ENCODE measurements at regions not wholly inside any gene's neighbourhood (a gene's known extent, or its start where the extent isn't known, plus 50 kb on each side); places are given as distances from the start of the nearest gene placed in this dataset.

GRCh38 chr12:86574143-86574542 is 318.0 kb upstream of the MGAT4C start:
- TF ChIP-seq CTCF (IDR thresholded peaks at IDR 0.05) (no peak), POLR2A (IDR thresholded peaks at IDR 0.05) (no peak), POLR2AphosphoS5 (IDR thresholded peaks at IDR 0.05) (no peak)

Measured in transverse colon (tissue), 4 donors.